Erythroblast (primary cell): ENCODE measurements at regions not wholly inside any gene's neighbourhood (a gene's known extent, or its start where the extent isn't known, plus 50 kb on each side); places are given as distances from the start of the nearest gene placed in this dataset.

Source experiments
- GATA1 ChIP-seq: IDR thresholded peaks from 2 replicates; pipeline ENCODE4 v1.6.1; 2011; ENCODE audit warnings: low read depth, mild to moderate bottlenecking, control low read depth, low read length, moderate library complexity
- POLR2A ChIP-seq: IDR thresholded peaks from 2 replicates; pipeline ENCODE4 v1.6.1; 2011; ENCODE audit warnings: mild to moderate bottlenecking, low read length

- TF ChIP-seq POLR2A (no peak), GATA1 (no peak)
Measured at GRCh38 chr18:67380867-67381266, 135.7 kb downstream of the DSEL start.
